Stomach (tissue), 8 donors: ENCODE measurements at regions not wholly inside any gene's neighbourhood (a gene's known extent, or its start where the extent isn't known, plus 50 kb on each side); places are given as distances from the start of the nearest gene placed in this dataset.
A peak's percentile ranks its signal among the peaks of the same experiment; 100 is the strongest.

ENCODE experiments used
- DNase-seq, 2 donors: peaks; one replicate each; pipeline versions ENCODE4 v3.0.0 to v3.0.0-alpha.2; 2013 to 2019
- H3K27ac ChIP-seq, 5 donors: fragments of 200-600 bp in 4 of 5; sonication (generic) in 4 of 5; one replicate each; pipeline ENCODE4 v1.5.1; 2013 to 2019; ENCODE audit warnings: mild to moderate bottlenecking in 1 of 5, moderate library complexity in 1 of 5
- H3K27me3 ChIP-seq, 3 donors: fragments of 200-600 bp; sonication (generic); one replicate each; pipeline ENCODE4 v1.5.1; 2017 to 2019; ENCODE audit warnings: mixed run types in 1 of 3
- H3K36me3 ChIP-seq, 4 donors: fragments of 200-600 bp; sonication (generic); 1 replicate in 3 of 4; 2 replicates in 1 of 4; pipeline ENCODE4 v1.5.1; 2016 to 2019
- H3K4me1 ChIP-seq, 4 donors: fragments of 200-600 bp; sonication (generic); one replicate each; pipeline ENCODE4 v1.5.1; 2016 to 2019
- H3K4me3 ChIP-seq, 4 donors: fragments of 200-600 bp; sonication (generic) in 3 of 4; one replicate each; pipeline ENCODE4 v1.5.1; 2016 to 2019; ENCODE audit warnings: mild to moderate bottlenecking in 1 of 4
- H3K9me3 ChIP-seq, 4 donors: fragments of 200-600 bp; sonication (generic); one replicate each; pipeline ENCODE4 v1.5.1; 2016 to 2019
- CTCF ChIP-seq, 7 experiments: fragments of 450-650 bp in 4 of 7; fragments of 200-600 bp in 3 of 7; sonication (generic) in 3 of 7; IDR thresholded peaks; one replicate each; pipeline ENCODE4 v1.5.1; 2016 to 2019; ENCODE audit warnings: antibody characterized with exemption in 7 of 7, control low read depth in 2 of 7, mild to moderate bottlenecking in 1 of 7
- EP300 ChIP-seq: sonication (generic); formaldehyde crosslinking; IDR thresholded peaks from one replicate; pipeline ENCODE4 v1.6.1; 2017; ENCODE audit warnings: antibody characterized with exemption
- POLR2A ChIP-seq, 4 donors: fragments of 450-650 bp; IDR thresholded peaks; one replicate each; pipeline ENCODE4 v1.6.1; 2016; ENCODE audit warnings: antibody characterized with exemption in 4 of 4, control low read depth in 2 of 4, mild to moderate bottlenecking in 1 of 4, moderate library complexity in 1 of 4
- POLR2AphosphoS5 ChIP-seq, 3 donors: sonication (generic); formaldehyde crosslinking; IDR thresholded peaks; one replicate each; pipeline ENCODE4 v1.6.1; 2016; ENCODE audit warnings: antibody characterized with exemption in 3 of 3
- WGBS, 5 donors: extraction: QIAGEN DNeasy Blood & Tissue Kit in 3 of 5; methylation state at CpG; one replicate each; pipeline versions ENCODE4 v1.1.5 to v1.1.7; 2013 to 2018; 5-methylcytosine and 5-hydroxymethylcytosine counted together
- intact Hi-C: fragments of 100-400 bp; cut with DNase I; formaldehyde crosslinking; loops from one replicate; pipeline ENCODE4 v1.15.1; 2023; ENCODE audit warnings: low total_unique reads
- donor health status: healthy with polysubstance abuse.
- donor health status: Bipolar disorder and iron deficiency.
- donor health status: healthy.

GRCh38 chr1:181387702-181388101, 95.6 kb upstream of the CACNA1E start:
- TF ChIP-seq CTCF (IDR thresholded peaks at IDR 0.05) (no peak), POLR2AphosphoS5 (IDR thresholded peaks at IDR 0.05) (no peak), POLR2A (IDR thresholded peaks at IDR 0.05) (no peak), EP300 (no peak)
- 88 to 92% (median 89%) methylated on average over 4 of the region's 4 CpGs for WGBS, 5 donors

GRCh38 chr1:181390410-181391077, 92.8 kb upstream of the CACNA1E start:
- TF ChIP-seq POLR2AphosphoS5 (IDR thresholded peaks at IDR 0.05): no peak
- TF ChIP-seq POLR2A (IDR thresholded peaks at IDR 0.05): no peak
- TF ChIP-seq EP300: no peak
- TF ChIP-seq CTCF (IDR thresholded peaks at IDR 0.05): no peak
- intact Hi-C loops: no loop called here
- Histone ChIP-seq H3K36me3 (no peaks in the 10 kb centered on the region), H3K9me3 (no peaks in the 10 kb centered on the region), H3K27ac (no peak overlapping the region), H3K4me3 (no peak overlapping the region), H3K27me3 (peaks cover 0 to 23% (median 0%) of the 10 kb centered on the region in 3 donors), H3K4me1 (no peaks in the 10 kb centered on the region)
- DNase-seq: peak in 1 of 2 donors; percentile 60
- WGBS, 5 donors: 32 to 55% (median 41%) methylated on average over 8 of the region's 8 CpGs

More at GRCh38 chr1:181387702-181388101, 95.6 kb upstream of the CACNA1E start:
- Histone ChIP-seq H3K4me3 (no peak overlapping the region), H3K36me3 (no peaks in the 10 kb centered on the region), H3K9me3 (no peaks in the 10 kb centered on the region), H3K27ac (no peak overlapping the region), H3K4me1 (no peaks in the 10 kb centered on the region), H3K27me3 (peaks cover 0 to 23% (median 0%) of the 10 kb centered on the region in 3 donors)
- intact Hi-C loops: no loop called here
- no peak for DNase-seq

GRCh38 chr1:181391301-181391900, 91.9 kb upstream of the CACNA1E start:
- 28 to 38% (median 30%) methylated on average over 5 of the region's 5 CpGs for WGBS, 5 donors
- no peaks in the 10 kb centered on the region for H3K36me3 ChIP-seq
- H3K4me1 ChIP-seq: no peaks in the 10 kb centered on the region
- intact Hi-C loops: no loop called here
- no peak overlapping the region for H3K4me3 ChIP-seq
- TF ChIP-seq POLR2A (IDR thresholded peaks at IDR 0.05) (no peak), EP300 (no peak), CTCF (IDR thresholded peaks at IDR 0.05) (no peak), POLR2AphosphoS5 (IDR thresholded peaks at IDR 0.05) (no peak)
- DNase-seq: no peak
- H3K27ac ChIP-seq: no peak overlapping the region
- no peaks in the 10 kb centered on the region for H3K9me3 ChIP-seq
- peaks cover 0 to 23% (median 0%) of the 10 kb centered on the region in 3 donors for H3K27me3 ChIP-seq

GRCh38 chr1:181392133-181392532, 91.2 kb upstream of the CACNA1E start:
- TF ChIP-seq EP300 (no peak), POLR2A (IDR thresholded peaks at IDR 0.05) (no peak), POLR2AphosphoS5 (IDR thresholded peaks at IDR 0.05) (no peak), CTCF (IDR thresholded peaks at IDR 0.05) (no peak)
- Histone ChIP-seq H3K4me1 (no peaks in the 10 kb centered on the region), H3K9me3 (no peaks in the 10 kb centered on the region), H3K27me3 (peaks cover 0 to 24% (median 0%) of the 10 kb centered on the region in 3 donors), H3K36me3 (no peaks in the 10 kb centered on the region), H3K27ac (no peak overlapping the region), H3K4me3 (no peak overlapping the region)
- 94 to 100% (median 94%) methylated on average over 1 of the region's 1 CpG for WGBS, 5 donors
- DNase-seq: no peak
- intact Hi-C loops: no loop called here
